H1 (cell line): ENCODE measurements at regions not wholly inside any gene's neighbourhood (a gene's known extent, or its start where the extent isn't known, plus 50 kb on each side); places are given as distances from the start of the nearest gene placed in this dataset.

Source experiments
- CTCF ChIA-PET: fragments of 300-600 bp; sonication (Branson Sonifier 250); formaldehyde crosslinking; loops from one replicate; lab custom pipeline; 2021; ENCODE audit not compliant: partially characterized antibody; lab: Charles Lee
- POLR2A ChIA-PET: fragments of 300-600 bp; sonication (Branson Sonifier 250); formaldehyde crosslinking; loops from one replicate; lab custom pipeline; 2021; ENCODE audit warnings: inconsistent platforms; ENCODE audit not compliant: partially characterized antibody; lab: Charles Lee
- DNase-seq, 2 experiments: peaks; one replicate each; pipeline versions ENCODE4 v3.0.0 to v3.0.0-alpha.2; 2010 to 2022; ENCODE audit warnings: low spot score in 2 of 2, low read depth in 1 of 2, mixed read lengths in 1 of 2
- FAIRE-seq: peaks from 2 replicates; lab custom pipeline; 2011; peaks lifted over from hg19 to GRCh38; lab: Jason Lieb, UNC
- H2AFZ ChIP-seq: 2 replicates; pipeline ENCODE4 v1.8.1; 2012; ENCODE audit warnings: low read length, inconsistent platforms
- H2AK5ac ChIP-seq: 2 replicates; pipeline ENCODE4 v1.6.1; 2013; ENCODE audit warnings: low read depth, low read length
- H2BK120ac ChIP-seq: replicated peaks from 2 replicates; pipeline ENCODE3; 2013; ENCODE audit warnings: low read depth, low read length, inconsistent platforms
- H2BK12ac ChIP-seq: 2 replicates; pipeline ENCODE4 v1.6.1; 2013; ENCODE audit warnings: low read depth, low read length
- H2BK15ac ChIP-seq: 2 replicates; pipeline ENCODE4 v1.6.1; 2013; ENCODE audit warnings: low read length
- H2BK20ac ChIP-seq: 2 replicates; pipeline ENCODE4 v1.6.1; 2013; ENCODE audit warnings: low read length
- H2BK5ac ChIP-seq: 2 replicates; pipeline ENCODE4 v1.6.1; 2013; ENCODE audit warnings: low read depth, low read length
- H3K14ac ChIP-seq: 2 replicates; pipeline ENCODE4 v1.6.1; 2013; ENCODE audit warnings: inconsistent platforms; ENCODE audit not compliant: insufficient read length
- H3K18ac ChIP-seq: 2 replicates; pipeline ENCODE4 v1.6.1; 2013; ENCODE audit warnings: low read length; ENCODE audit errors: extremely low read depth
- H3K23ac ChIP-seq: 2 replicates; pipeline ENCODE4 v1.6.1; 2013; ENCODE audit warnings: inconsistent platforms; ENCODE audit not compliant: insufficient read length
- H3K23me2 ChIP-seq: 2 replicates; pipeline ENCODE4 v1.6.1; 2013; ENCODE audit warnings: low read depth, low read length
- H3K27ac ChIP-seq: 2 replicates; pipeline ENCODE4 v1.6.1; 2011; ENCODE audit warnings: low read depth, low read length, inconsistent platforms
- H3K27me3 ChIP-seq, 4 experiments: replicated peaks in 1 of 4; 1 replicate in 1 of 4; 2 replicates in 3 of 4; pipeline versions ENCODE4 v1.6.1 to v1.8.1; 2011 to 2013; ENCODE audit warnings: low read length in 3 of 4, mild to moderate bottlenecking in 3 of 4, inconsistent platforms in 2 of 4, mixed read lengths in 2 of 4, moderate library complexity in 1 of 4; ENCODE audit not compliant: control insufficient read depth in 3 of 4, insufficient read depth in 3 of 4; ENCODE audit errors: extremely low read depth in 1 of 4
- H3K36me3 ChIP-seq, 4 experiments: 2 replicates each; pipeline versions ENCODE4 v1.6.1 to v1.8.1; 2011 to 2013; ENCODE audit warnings: mild to moderate bottlenecking in 4 of 4, low read length in 3 of 4, moderate library complexity in 2 of 4, control low read depth in 1 of 4, inconsistent platforms in 1 of 4; ENCODE audit not compliant: insufficient read depth in 4 of 4, control insufficient read depth in 2 of 4
- H3K4ac ChIP-seq: replicated peaks from 2 replicates; pipeline ENCODE3; 2013; ENCODE audit warnings: low read length, low read depth, mixed read lengths, inconsistent platforms; ENCODE audit not compliant: insufficient read length
- H3K4me1 ChIP-seq, 4 experiments: replicated peaks in 1 of 4; 1 replicate in 1 of 4; 2 replicates in 3 of 4; pipeline versions ENCODE4 v1.6.1 to v1.8.1; 2011 to 2013; ENCODE audit warnings: low read length in 3 of 4, inconsistent platforms in 2 of 4, mixed read lengths in 1 of 4; ENCODE audit not compliant: insufficient read depth in 4 of 4, control insufficient read depth in 3 of 4
- H3K4me2 ChIP-seq, 2 experiments: 2 replicates each; pipeline versions ENCODE4 v1.6.1 to v1.8.1; 2011 to 2013; ENCODE audit warnings: low read depth in 2 of 2, low read length in 2 of 2, control low read depth in 1 of 2, inconsistent platforms in 1 of 2, mild to moderate bottlenecking in 1 of 2; ENCODE audit not compliant: insufficient read depth in 1 of 2
- H3K4me3 ChIP-seq, 4 experiments: fragments of 200-600, 300-600 bp in 1 of 4; sonication (generic), shearing (Covaris generic), sonication (Bioruptor Twin) in 1 of 4; 2 replicates each; pipeline versions ENCODE4 v1.5.1 to v1.8.1; 2011 to 2016; ENCODE audit warnings: low read length in 4 of 4, low read depth in 3 of 4, control low read depth in 2 of 4, inconsistent platforms in 2 of 4, mild to moderate bottlenecking in 2 of 4, mixed read lengths in 1 of 4, moderate library complexity in 1 of 4; ENCODE audit not compliant: insufficient read depth in 2 of 4; ENCODE audit errors: extremely low read depth in 1 of 4
- H3K56ac ChIP-seq: replicated peaks from 2 replicates; pipeline ENCODE3; 2013; ENCODE audit warnings: low read depth, mild to moderate bottlenecking, mixed read lengths, low read length, inconsistent platforms; ENCODE audit not compliant: insufficient read length
- H3K79me1 ChIP-seq: 2 replicates; pipeline ENCODE4 v1.6.1; 2013; ENCODE audit warnings: low read depth, low read length, control low read depth
- H3K79me2 ChIP-seq, 2 experiments: 2 replicates each; pipeline versions ENCODE4 v1.6.1 to v1.8.1; 2012 to 2013; ENCODE audit warnings: low read length in 2 of 2, mild to moderate bottlenecking in 2 of 2, inconsistent platforms in 1 of 2; ENCODE audit not compliant: insufficient read depth in 2 of 2, control insufficient read depth in 1 of 2
- H3K9ac ChIP-seq, 4 experiments: replicated peaks in 1 of 4; 1 replicate in 1 of 4; 2 replicates in 3 of 4; pipeline versions ENCODE4 v1.6.1 to v1.8.1; 2011 to 2013; ENCODE audit warnings: low read depth in 3 of 4, low read length in 3 of 4, control low read depth in 2 of 4, mild to moderate bottlenecking in 2 of 4, moderate library complexity in 2 of 4, inconsistent platforms in 1 of 4; ENCODE audit errors: extremely low read depth in 1 of 4
- H3K9me3 ChIP-seq, 2 experiments: 2 replicates each; pipeline versions ENCODE4 v1.6.1 to v1.8.1; 2012 to 2013; ENCODE audit warnings: mild to moderate bottlenecking in 2 of 2, moderate library complexity in 2 of 2, control low read depth in 1 of 2, inconsistent platforms in 1 of 2, low read depth in 1 of 2, low read length in 1 of 2, mixed read lengths in 1 of 2; ENCODE audit not compliant: insufficient read depth in 2 of 2
- H4K20me1 ChIP-seq, 2 experiments: replicated peaks in 1 of 2; 2 replicates each; pipeline versions ENCODE3 to v1.8.1; 2011 to 2013; ENCODE audit warnings: inconsistent platforms in 2 of 2, low read length in 2 of 2, mild to moderate bottlenecking in 1 of 2; ENCODE audit not compliant: insufficient read depth in 2 of 2, control insufficient read depth in 1 of 2
- H4K5ac ChIP-seq: 2 replicates; pipeline ENCODE4 v1.6.1; 2013; ENCODE audit warnings: low read length, low read depth, mixed read lengths, inconsistent platforms; ENCODE audit not compliant: insufficient read length
- H4K8ac ChIP-seq: 2 replicates; pipeline ENCODE4 v1.8.0; 2013; ENCODE audit warnings: mild to moderate bottlenecking, moderate library complexity, low read length, inconsistent platforms; ENCODE audit not compliant: insufficient read depth; ENCODE audit errors: extremely low read depth
- H4K91ac ChIP-seq: replicated peaks from 2 replicates; pipeline ENCODE3; 2013; ENCODE audit warnings: low read length, mixed read lengths, inconsistent platforms; ENCODE audit not compliant: insufficient read length
- ASH2L ChIP-seq: fragments of 200-600, 300-600 bp; sonication (generic); IDR thresholded peaks from one replicate; pipeline ENCODE4 v1.7.1; 2017; ENCODE audit warnings: low read length
- CTBP2 ChIP-seq: IDR thresholded peaks from 2 replicates; pipeline ENCODE4 v1.7.0; 2011; ENCODE audit warnings: borderline replicate concordance, mild to moderate bottlenecking, moderate library complexity, mixed read lengths, low read length; ENCODE audit not compliant: insufficient read depth, insufficient read length
- FOSL1 ChIP-seq: IDR thresholded peaks from 2 replicates; pipeline ENCODE4 v1.6.1; 2011; ENCODE audit warnings: mild to moderate bottlenecking, low read depth, low read length, moderate library complexity; ENCODE audit not compliant: insufficient read depth
- GABPA ChIP-seq: IDR thresholded peaks from 2 replicates; pipeline ENCODE4 v1.6.1; 2011; ENCODE audit warnings: mild to moderate bottlenecking, low read length, moderate library complexity, borderline replicate concordance; ENCODE audit not compliant: insufficient read depth
- HDAC2 ChIP-seq, 2 experiments: fragments of 300-600 bp in 1 of 2; sonication (generic) in 1 of 2; IDR thresholded peaks; 2 replicates each; pipeline ENCODE4 v1.6.1; 2011 to 2012; ENCODE audit warnings: low read depth in 2 of 2, low read length in 2 of 2, mild to moderate bottlenecking in 2 of 2, moderate library complexity in 2 of 2, borderline replicate concordance in 1 of 2, inconsistent platforms in 1 of 2
- JUND ChIP-seq: IDR thresholded peaks from 2 replicates; pipeline ENCODE4 v1.6.1; 2011; ENCODE audit warnings: mild to moderate bottlenecking, improper control_type of control experiment, low read length
- SP1 ChIP-seq: IDR thresholded peaks from 2 replicates; pipeline ENCODE4 v1.6.1; 2011; ENCODE audit warnings: low read depth, low read length
- SRF ChIP-seq: IDR thresholded peaks from 2 replicates; pipeline ENCODE4 v1.6.1; 2011; ENCODE audit warnings: mild to moderate bottlenecking, low read depth, low read length, moderate library complexity
- SUZ12 ChIP-seq: fragments of 200-600 bp; sonication (generic); IDR thresholded peaks from 2 replicates; pipeline ENCODE4 v1.6.1; 2012; ENCODE audit warnings: mild to moderate bottlenecking, inconsistent platforms, low read length, moderate library complexity, mixed read lengths
- TAF1 ChIP-seq: IDR thresholded peaks from 2 replicates; pipeline ENCODE4 v1.6.1; 2011; ENCODE audit warnings: mild to moderate bottlenecking, low read depth, low read length
- ZNF274 ChIP-seq: IDR thresholded peaks from 2 replicates; pipeline ENCODE4 v1.7.0; 2012; ENCODE audit warnings: low read length, borderline replicate concordance; ENCODE audit errors: extremely low read depth
- TF ChIP-seq, protein P1 (sequence below): IDR thresholded peaks from 2 replicates; pipeline ENCODE4 v1.6.1; 2011; ENCODE audit warnings: low read depth, mild to moderate bottlenecking, low read length; ENCODE audit not compliant: insufficient read depth
- TF ChIP-seq, protein P2 (sequence below): IDR thresholded peaks from 2 replicates; pipeline ENCODE4 v1.6.1; 2012; ENCODE audit warnings: inconsistent platforms

DNA sequence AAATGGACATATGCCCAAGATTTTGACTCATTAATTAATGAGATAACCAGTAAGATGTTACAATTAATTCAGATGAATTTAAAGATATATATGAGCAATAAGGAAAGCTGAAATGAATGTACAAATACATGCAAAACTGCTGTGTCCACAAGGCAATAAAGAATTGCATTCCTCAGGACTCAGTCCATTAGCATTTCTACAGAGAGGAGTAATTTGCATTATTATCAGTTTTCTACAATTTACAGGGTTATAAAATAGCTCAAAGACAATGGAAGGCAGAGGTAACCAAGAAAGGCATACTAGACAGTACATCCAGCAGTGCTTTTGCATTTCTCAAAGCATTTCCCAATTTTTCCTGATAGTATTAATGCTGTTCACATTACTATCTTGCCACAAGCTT, 377.1 kb upstream of the GOLIM4 start:
- H4K5ac ChIP-seq: no peak overlapping the region
- H2BK120ac ChIP-seq: no peak overlapping the region
- H3K9ac ChIP-seq: no peak overlapping the region
- no peaks in the 10 kb centered on the region for H4K20me1 ChIP-seq
- ChIA-PET CTCF (interaction anchor here (0.6 to 1.5 kb wide), 4 partner anchors 8 to 185 kb away, joined by 3 to 5 read pairs (median 3); no protein-coding TSS in a partner anchor), POLR2A (interaction anchor here (1.5 kb wide), 1 partner anchor 262 kb away, joined by 4 read pairs; no protein-coding TSS in a partner anchor)
- H3K9me3 ChIP-seq: no peaks in the 10 kb centered on the region
- H3K18ac ChIP-seq: no peak overlapping the region
- H3K56ac ChIP-seq: no peak overlapping the region
- no peak overlapping the region for H2BK12ac ChIP-seq
- H2BK5ac ChIP-seq: no peak overlapping the region
- no peak for DNase-seq
- no peak for FAIRE-seq
- H2BK15ac ChIP-seq: no peak overlapping the region
- no peak overlapping the region for H3K23ac ChIP-seq
- no peak overlapping the region for H2BK20ac ChIP-seq
- no peaks in the 10 kb centered on the region for H3K79me2 ChIP-seq
- H3K4ac ChIP-seq: no peak overlapping the region
- TF ChIP-seq SRF (no peak), ZNF274 (no peak), SP1 (no peak), HDAC2 (IDR thresholded peaks at IDR 0.05; ENCODE audit: borderline replicate concordance in 1 of 2, low read depth in 2 of 2, low read length in 2 of 2) (no peak), CTBP2 (no peak), GABPA (no peak), FOSL1 (no peak), SUZ12 (no peak), TAF1 (no peak), JUND (no peak), ASH2L (no peak)
- TF ChIP-seq, protein P1, sequence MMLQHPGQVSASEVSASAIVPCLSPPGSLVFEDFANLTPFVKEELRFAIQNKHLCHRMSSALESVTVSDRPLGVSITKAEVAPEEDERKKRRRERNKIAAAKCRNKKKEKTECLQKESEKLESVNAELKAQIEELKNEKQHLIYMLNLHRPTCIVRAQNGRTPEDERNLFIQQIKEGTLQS: no peak
- TF ChIP-seq, protein P2, sequence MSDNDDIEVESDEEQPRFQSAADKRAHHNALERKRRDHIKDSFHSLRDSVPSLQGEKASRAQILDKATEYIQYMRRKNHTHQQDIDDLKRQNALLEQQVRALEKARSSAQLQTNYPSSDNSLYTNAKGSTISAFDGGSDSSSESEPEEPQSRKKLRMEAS: no peak
- H3K27me3 ChIP-seq: peaks cover 0 to 1% (median 0%) of the 10 kb centered on the region in 4 experiments; a peak in 1 of 7 replicates
- H3K4me2 ChIP-seq: no peak overlapping the region
- no peak overlapping the region for H2AK5ac ChIP-seq
- no peak overlapping the region for H2AFZ ChIP-seq
- no peak overlapping the region for H4K91ac ChIP-seq
- H3K27ac ChIP-seq: no peak overlapping the region
- peaks cover 0 to 4% (median 0%) of the 10 kb centered on the region in 4 experiments; a peak in 1 of 7 replicates for H3K4me1 ChIP-seq
- H3K36me3 ChIP-seq: no peaks in the 10 kb centered on the region
- H3K4me3 ChIP-seq: no peak overlapping the region
- no peaks in the 10 kb centered on the region for H3K79me1 ChIP-seq
- no peak overlapping the region for H4K8ac ChIP-seq
- no peaks in the 10 kb centered on the region for H3K23me2 ChIP-seq
- no peak overlapping the region for H3K14ac ChIP-seq
